IPS-18a (cell line): ENCODE measurements at regions not wholly inside any gene's neighbourhood (a gene's known extent, or its start where the extent isn't known, plus 50 kb on each side); places are given as distances from the start of the nearest gene placed in this dataset.

Experiments used
- H3K27ac ChIP-seq: one replicate; pipeline ENCODE4 v1.5.1; 2013; ENCODE audit warnings: low read length
- H3K27me3 ChIP-seq: one replicate; pipeline ENCODE4 v1.6.1; 2013; ENCODE audit warnings: mild to moderate bottlenecking, low read length; ENCODE audit not compliant: control insufficient read depth, insufficient read depth
- H3K36me3 ChIP-seq: one replicate; pipeline ENCODE4 v1.6.1; 2013; ENCODE audit warnings: low read depth, low read length; ENCODE audit not compliant: control insufficient read depth
- H3K4me1 ChIP-seq: one replicate; pipeline ENCODE4 v1.6.1; 2013; ENCODE audit warnings: low read depth, low read length; ENCODE audit not compliant: control insufficient read depth
- H3K4me3 ChIP-seq: one replicate; pipeline ENCODE4 v1.5.1; 2013; ENCODE audit warnings: low read length
- H3K9ac ChIP-seq: one replicate; pipeline ENCODE4 v1.6.1; 2013; ENCODE audit warnings: mild to moderate bottlenecking, low read length, moderate library complexity
- H3K9me3 ChIP-seq: one replicate; pipeline ENCODE4 v1.6.1; 2013; ENCODE audit warnings: low read depth, low read length; ENCODE audit not compliant: control insufficient read depth

DNA sequence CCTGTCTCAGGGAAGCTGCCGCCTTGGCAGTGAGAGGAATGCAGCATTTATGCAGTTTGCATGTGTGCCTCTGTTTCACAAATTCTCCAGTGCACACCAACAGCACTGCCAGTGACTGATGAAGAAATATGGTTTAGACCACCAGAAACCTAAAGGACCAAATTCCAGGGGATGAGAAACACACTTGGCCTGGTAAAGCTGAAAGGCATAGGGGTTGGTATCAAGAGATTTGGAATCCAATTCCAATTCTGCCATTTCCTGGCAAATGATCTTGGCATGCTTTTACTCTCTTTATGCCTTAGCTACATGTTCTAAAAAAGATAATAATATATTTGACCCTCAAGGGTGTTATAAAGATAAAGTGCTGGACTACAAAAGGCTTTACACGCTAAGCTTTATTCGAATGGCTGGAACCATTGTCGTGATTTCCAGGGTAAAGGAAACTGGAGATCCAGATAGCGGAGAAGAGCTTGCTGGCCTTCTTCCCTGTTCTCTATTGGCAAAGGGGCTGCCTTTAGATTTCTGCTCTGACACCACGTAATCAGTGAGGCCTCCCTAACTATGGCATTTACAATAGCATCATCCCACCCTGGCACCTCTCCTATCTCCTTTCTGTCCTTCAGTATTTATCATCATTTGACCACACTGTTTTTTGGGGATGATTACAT, 359.8 kb upstream of the ASIC2 start:
- Histone ChIP-seq H3K9me3 (no peaks in the 10 kb centered on the region), H3K27ac (no peak overlapping the region), H3K27me3 (no peaks in the 10 kb centered on the region), H3K4me3 (no peak overlapping the region), H3K9ac (no peak overlapping the region), H3K36me3 (no peaks in the 10 kb centered on the region), H3K4me1 (peaks cover 3% of the 10 kb centered on the region)

DNA sequence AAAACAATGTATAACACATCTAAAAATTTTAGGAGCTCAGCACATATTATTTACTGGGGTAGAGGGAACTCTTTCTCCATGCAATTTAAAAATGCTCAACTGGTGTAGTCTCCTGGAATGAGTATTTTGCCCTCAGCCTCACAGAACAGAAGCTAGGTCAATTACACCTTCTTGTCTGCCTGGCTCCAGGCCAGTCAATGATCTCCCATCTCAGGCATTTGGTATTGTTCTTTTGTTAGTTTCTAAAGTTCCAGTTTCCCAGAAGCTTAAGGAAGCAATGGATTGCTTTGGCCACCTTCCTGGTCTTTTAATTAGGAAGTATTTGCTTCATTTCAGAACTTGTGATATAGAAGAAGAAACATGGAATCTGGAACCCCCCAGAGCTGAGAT, 360.3 kb upstream of the ASIC2 start:
- Histone ChIP-seq H3K36me3 (no peaks in the 10 kb centered on the region), H3K9ac (no peak overlapping the region), H3K27ac (no peak overlapping the region), H3K4me1 (peaks cover 3% of the 10 kb centered on the region), H3K27me3 (no peaks in the 10 kb centered on the region), H3K4me3 (no peak overlapping the region), H3K9me3 (no peaks in the 10 kb centered on the region)

DNA sequence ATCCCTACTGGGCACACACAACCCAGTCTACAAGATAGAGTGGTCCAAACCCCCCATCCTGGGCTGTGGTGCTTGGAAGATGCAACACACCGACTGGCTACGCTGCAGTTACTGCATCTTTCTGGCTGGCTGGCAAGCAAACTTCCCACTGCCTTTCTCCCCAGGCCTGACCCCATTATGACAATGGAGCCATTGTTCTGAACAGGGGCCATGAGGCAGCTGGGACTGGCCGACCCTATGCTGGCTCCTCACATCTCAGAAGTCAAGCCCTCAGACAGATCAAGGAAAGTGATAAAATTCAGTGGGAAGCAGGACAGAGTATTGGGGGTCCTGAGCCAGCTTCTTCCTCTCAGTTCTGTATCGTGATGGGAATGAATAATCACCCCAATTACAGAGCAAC, 364.1 kb upstream of the ASIC2 start:
- Histone ChIP-seq H3K27ac (no peak overlapping the region), H3K4me3 (no peak overlapping the region), H3K4me1 (peaks cover 3% of the 10 kb centered on the region), H3K9ac (no peak overlapping the region), H3K27me3 (no peaks in the 10 kb centered on the region), H3K9me3 (no peaks in the 10 kb centered on the region), H3K36me3 (no peaks in the 10 kb centered on the region)

- Histone ChIP-seq H3K27me3 (no peaks in the 10 kb centered on the region), H3K4me1 (peaks cover 3% of the 10 kb centered on the region), H3K9ac (no peak overlapping the region), H3K9me3 (no peaks in the 10 kb centered on the region), H3K27ac (no peak overlapping the region), H3K4me3 (no peak overlapping the region), H3K36me3 (no peaks in the 10 kb centered on the region)
Measured at GRCh38 chr17:33661975-33662374, 368.9 kb upstream of the ASIC2 start.

- H3K27ac ChIP-seq, result no peak overlapping the region
- no peaks in the 10 kb centered on the region for H3K27me3 ChIP-seq
- no peak overlapping the region for H3K9ac ChIP-seq
- H3K4me1 ChIP-seq, result no peaks in the 10 kb centered on the region
- H3K36me3 ChIP-seq, result no peaks in the 10 kb centered on the region
- H3K9me3 ChIP-seq, result no peaks in the 10 kb centered on the region
- no peak overlapping the region for H3K4me3 ChIP-seq
Measured at GRCh38 chr17:33664116-33664840, 371.2 kb upstream of the ASIC2 start.

- no peak overlapping the region for H3K9ac ChIP-seq
- no peak overlapping the region for H3K27ac ChIP-seq
- H3K36me3 ChIP-seq, result no peaks in the 10 kb centered on the region
- no peak overlapping the region for H3K4me3 ChIP-seq
- H3K27me3 ChIP-seq, result no peaks in the 10 kb centered on the region
- no peaks in the 10 kb centered on the region for H3K9me3 ChIP-seq
- H3K4me1 ChIP-seq, result no peaks in the 10 kb centered on the region
Measured at GRCh38 chr17:33667052-33667509, 374.0 kb upstream of the ASIC2 start.

- Histone ChIP-seq H3K9me3 (no peaks in the 10 kb centered on the region), H3K27me3 (no peaks in the 10 kb centered on the region), H3K4me1 (no peaks in the 10 kb centered on the region), H3K4me3 (no peak overlapping the region), H3K9ac (no peak overlapping the region), H3K36me3 (no peaks in the 10 kb centered on the region), H3K27ac (no peak overlapping the region)
Measured at GRCh38 chr17:33667671-33668070, 374.6 kb upstream of the ASIC2 start.

- Histone ChIP-seq H3K36me3 (no peaks in the 10 kb centered on the region), H3K27ac (no peak overlapping the region), H3K9ac (no peak overlapping the region), H3K4me1 (no peaks in the 10 kb centered on the region), H3K4me3 (no peak overlapping the region), H3K9me3 (no peaks in the 10 kb centered on the region), H3K27me3 (no peaks in the 10 kb centered on the region)
Measured at GRCh38 chr17:33668516-33668915, 375.4 kb upstream of the ASIC2 start.

GRCh38 chr17:33671491-33671890, 378.4 kb upstream of the ASIC2 start:
- Histone ChIP-seq H3K9ac (no peak overlapping the region), H3K36me3 (no peaks in the 10 kb centered on the region), H3K4me3 (no peak overlapping the region), H3K9me3 (no peaks in the 10 kb centered on the region), H3K4me1 (no peaks in the 10 kb centered on the region), H3K27me3 (no peaks in the 10 kb centered on the region), H3K27ac (no peak overlapping the region)

- no peaks in the 10 kb centered on the region for H3K4me1 ChIP-seq
- H3K27me3 ChIP-seq, result no peaks in the 10 kb centered on the region
- no peak overlapping the region for H3K4me3 ChIP-seq
- H3K9ac ChIP-seq, result no peak overlapping the region
- H3K27ac ChIP-seq, result no peak overlapping the region
- H3K36me3 ChIP-seq, result no peaks in the 10 kb centered on the region
- no peaks in the 10 kb centered on the region for H3K9me3 ChIP-seq
Measured at GRCh38 chr17:33674685-33675084, 381.6 kb upstream of the ASIC2 start.

- H3K9me3 ChIP-seq, result no peaks in the 10 kb centered on the region
- no peaks in the 10 kb centered on the region for H3K4me1 ChIP-seq
- no peak overlapping the region for H3K4me3 ChIP-seq
- H3K27ac ChIP-seq, result no peak overlapping the region
- no peaks in the 10 kb centered on the region for H3K27me3 ChIP-seq
- no peaks in the 10 kb centered on the region for H3K36me3 ChIP-seq
- no peak overlapping the region for H3K9ac ChIP-seq
Measured at GRCh38 chr17:33676444-33676843, 383.3 kb upstream of the ASIC2 start.

DNA sequence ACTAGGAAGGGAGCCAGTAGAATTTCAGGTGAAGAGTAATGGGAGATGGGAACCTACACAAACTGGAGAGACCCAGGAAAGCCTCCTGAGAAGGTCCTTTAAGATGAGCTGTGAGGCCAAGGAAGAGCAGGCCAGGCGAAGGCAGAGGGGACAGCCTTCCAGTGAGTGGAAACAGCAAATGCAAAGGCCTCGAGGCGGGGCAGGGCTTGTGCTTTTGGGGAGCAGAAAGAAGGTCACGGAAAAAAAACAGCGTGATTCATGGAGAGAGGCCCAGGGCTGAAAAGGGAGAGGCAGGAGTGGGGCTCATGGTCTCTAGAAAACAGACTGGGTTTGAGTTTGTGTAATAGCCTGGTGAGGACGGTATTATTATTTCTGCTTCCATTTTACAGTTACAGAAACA, 386.5 kb upstream of the ASIC2 start:
- Histone ChIP-seq H3K4me1 (no peaks in the 10 kb centered on the region), H3K27me3 (no peaks in the 10 kb centered on the region), H3K27ac (no peak overlapping the region), H3K9me3 (no peaks in the 10 kb centered on the region), H3K36me3 (no peaks in the 10 kb centered on the region), H3K9ac (no peak overlapping the region), H3K4me3 (no peak overlapping the region)
